HCT116 (cell line): ENCODE measurements at regions not wholly inside any gene's neighbourhood (a gene's known extent, or its start where the extent isn't known, plus 50 kb on each side); places are given as distances from the start of the nearest gene placed in this dataset.

Source experiments
- CTCF ChIP-seq, 3 experiments: fragments of 200-600 bp in 1 of 3; sonication (generic) in 1 of 3; IDR thresholded peaks in 2 of 3; conservative IDR thresholded peaks in 1 of 3; 2 replicates each; pipeline ENCODE4 v1.5.1; 2012 to 2017; ENCODE audit warnings: low read depth in 2 of 3, low read length in 2 of 3, antibody characterized with exemption in 1 of 3, borderline replicate concordance in 1 of 3, control low read depth in 1 of 3, mild to moderate bottlenecking in 1 of 3, mixed read lengths in 1 of 3, mixed run types in 1 of 3, moderate library complexity in 1 of 3; ENCODE audit not compliant: insufficient read depth in 1 of 3
- EGR1 ChIP-seq: IDR thresholded peaks from 2 replicates; pipeline ENCODE4 v1.6.1; 2012; ENCODE audit warnings: low read depth
- EZH2 ChIP-seq: fragments of 200-600 bp; sonication (generic); IDR thresholded peaks from 2 replicates; pipeline ENCODE4 v1.6.1; 2017; ENCODE audit warnings: antibody characterized with exemption, mixed run types
- JUND ChIP-seq: IDR thresholded peaks from 2 replicates; pipeline ENCODE4 v1.6.1; 2012
- POLR2A ChIP-seq: IDR thresholded peaks from 2 replicates; pipeline ENCODE4 v1.7.0; 2011; ENCODE audit warnings: borderline replicate concordance; ENCODE audit not compliant: insufficient read depth, insufficient read length; ENCODE audit errors: extremely low read depth
- TCF7L2 ChIP-seq: IDR thresholded peaks from 2 replicates; pipeline ENCODE4 v1.7.0; 2011; ENCODE audit warnings: borderline replicate concordance, inconsistent platforms; ENCODE audit not compliant: insufficient read depth, insufficient read length; ENCODE audit errors: extremely low read depth
- YY1 ChIP-seq: IDR thresholded peaks from 2 replicates; pipeline ENCODE4 v1.6.1; 2011; ENCODE audit warnings: low read length, low read depth, moderate library complexity, mild to moderate bottlenecking; ENCODE audit not compliant: insufficient replicate concordance; ENCODE audit errors: extremely low read depth
- TF ChIP-seq, protein P1 (sequence below): IDR thresholded peaks from 2 replicates; pipeline ENCODE4 v1.6.1; 2012; ENCODE audit warnings: low read depth

DNA sequence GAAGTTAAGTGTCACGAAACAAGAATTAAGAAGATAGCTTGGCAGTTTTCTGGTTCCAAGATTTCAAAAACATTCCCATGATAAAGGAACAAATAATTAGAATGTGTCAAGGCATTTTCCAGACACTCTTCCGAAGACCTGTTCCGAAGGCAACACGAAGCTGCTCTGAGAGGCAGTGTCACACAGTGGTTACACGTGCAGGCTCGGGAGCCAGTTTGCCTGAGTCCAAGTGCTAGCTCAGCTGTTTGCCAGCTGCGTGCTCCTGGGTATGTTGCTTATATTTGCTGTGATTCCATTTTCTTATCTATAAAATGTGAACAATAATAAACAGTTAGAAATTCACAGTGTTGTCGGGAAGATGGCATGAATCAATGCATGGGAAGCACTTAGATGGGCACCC is 217.9 kb upstream of the GRIP1 start:
- no peak for TF ChIP-seq POLR2A
- TF ChIP-seq EZH2, result no peak
- no peak for TF ChIP-seq CTCF (IDR thresholded peaks at IDR 0.05 in 2 of 3, conservative IDR thresholded peaks at IDR 0.05 in 1 of 3; ENCODE audit: borderline replicate concordance in 1 of 3, insufficient read depth in 1 of 3, low read depth in 2 of 3, low read length in 2 of 3)
- no peak for TF ChIP-seq TCF7L2
- no peak for TF ChIP-seq JUND
- no peak for TF ChIP-seq EGR1
- no peak for TF ChIP-seq YY1
- TF ChIP-seq, protein P1, sequence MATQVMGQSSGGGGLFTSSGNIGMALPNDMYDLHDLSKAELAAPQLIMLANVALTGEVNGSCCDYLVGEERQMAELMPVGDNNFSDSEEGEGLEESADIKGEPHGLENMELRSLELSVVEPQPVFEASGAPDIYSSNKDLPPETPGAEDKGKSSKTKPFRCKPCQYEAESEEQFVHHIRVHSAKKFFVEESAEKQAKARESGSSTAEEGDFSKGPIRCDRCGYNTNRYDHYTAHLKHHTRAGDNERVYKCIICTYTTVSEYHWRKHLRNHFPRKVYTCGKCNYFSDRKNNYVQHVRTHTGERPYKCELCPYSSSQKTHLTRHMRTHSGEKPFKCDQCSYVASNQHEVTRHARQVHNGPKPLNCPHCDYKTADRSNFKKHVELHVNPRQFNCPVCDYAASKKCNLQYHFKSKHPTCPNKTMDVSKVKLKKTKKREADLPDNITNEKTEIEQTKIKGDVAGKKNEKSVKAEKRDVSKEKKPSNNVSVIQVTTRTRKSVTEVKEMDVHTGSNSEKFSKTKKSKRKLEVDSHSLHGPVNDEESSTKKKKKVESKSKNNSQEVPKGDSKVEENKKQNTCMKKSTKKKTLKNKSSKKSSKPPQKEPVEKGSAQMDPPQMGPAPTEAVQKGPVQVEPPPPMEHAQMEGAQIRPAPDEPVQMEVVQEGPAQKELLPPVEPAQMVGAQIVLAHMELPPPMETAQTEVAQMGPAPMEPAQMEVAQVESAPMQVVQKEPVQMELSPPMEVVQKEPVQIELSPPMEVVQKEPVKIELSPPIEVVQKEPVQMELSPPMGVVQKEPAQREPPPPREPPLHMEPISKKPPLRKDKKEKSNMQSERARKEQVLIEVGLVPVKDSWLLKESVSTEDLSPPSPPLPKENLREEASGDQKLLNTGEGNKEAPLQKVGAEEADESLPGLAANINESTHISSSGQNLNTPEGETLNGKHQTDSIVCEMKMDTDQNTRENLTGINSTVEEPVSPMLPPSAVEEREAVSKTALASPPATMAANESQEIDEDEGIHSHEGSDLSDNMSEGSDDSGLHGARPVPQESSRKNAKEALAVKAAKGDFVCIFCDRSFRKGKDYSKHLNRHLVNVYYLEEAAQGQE, result no peak
